GM20431 (cell line): ENCODE measurements at regions not wholly inside any gene's neighbourhood (a gene's known extent, or its start where the extent isn't known, plus 50 kb on each side); places are given as distances from the start of the nearest gene placed in this dataset.
"Not testable (repeated sequence)": the region's sequence is repeated elsewhere in the genome, so short reads cannot be mapped to it uniquely, and the experiment has no call there.

ENCODE experiments used
- in situ Hi-C: fragments of 300-500 bp; cut with MseI, MboI; formaldehyde crosslinking; loops from one replicate; pipeline ENCODE4 v1.15.0; 2020; ENCODE audit warnings: low sequenced_read_pairs; ENCODE audit not compliant: unreplicated experiment

GRCh38 chr2:71962911-71963694 lies 184.6 kb downstream of the CYP26B1 start:
- in situ Hi-C loops, result no loop called here

GRCh38 chr2:71962350-71962749 lies 185.3 kb downstream of the CYP26B1 start:
- in situ Hi-C loops, result no loop called here

- in situ Hi-C loops, result no loop called here
Observed at GRCh38 chr2:71961289-71962027, 186.2 kb downstream of the CYP26B1 start.

GRCh38 chr2:71959494-71959893 lies 188.2 kb downstream of the CYP26B1 start:
- in situ Hi-C loops, result no loop called here

GRCh38 chr2:71958426-71958825 lies 189.2 kb downstream of the CYP26B1 start:
- in situ Hi-C loops, result not testable (repeated sequence)

- in situ Hi-C loops, result no loop called here
Observed at GRCh38 chr2:71952572-71953188, 195.0 kb downstream of the CYP26B1 start.

GRCh38 chr2:71951718-71952404 lies 195.8 kb downstream of the CYP26B1 start:
- in situ Hi-C loops, result no loop called here

- in situ Hi-C loops, result no loop called here
Observed at GRCh38 chr2:71951083-71951468, 196.6 kb downstream of the CYP26B1 start.

- in situ Hi-C loops, result no loop called here
Observed at GRCh38 chr2:71950256-71951082, 197.2 kb downstream of the CYP26B1 start.

- in situ Hi-C loops, result loop anchor here (25.0 kb wide), 1 partner anchor 638 kb away; no protein-coding TSS in a partner anchor
Observed at GRCh38 chr2:71949537-71949798, 198.2 kb downstream of the CYP26B1 start.

- in situ Hi-C loops, result loop anchor here (25.0 kb wide), 1 partner anchor 638 kb away; no protein-coding TSS in a partner anchor
Observed at GRCh38 chr2:71948781-71949536, 198.7 kb downstream of the CYP26B1 start.

- in situ Hi-C loops, result loop anchor here (25.0 kb wide), 1 partner anchor 639 kb away; no protein-coding TSS in a partner anchor
Observed at GRCh38 chr2:71947809-71948208, 199.9 kb downstream of the CYP26B1 start.

- in situ Hi-C loops, result loop anchor here (25.0 kb wide), 1 partner anchor 642 kb away; no protein-coding TSS in a partner anchor
Observed at GRCh38 chr2:71945603-71945959, 202.1 kb downstream of the CYP26B1 start.

GRCh38 chr2:71944806-71945602 lies 202.7 kb downstream of the CYP26B1 start:
- in situ Hi-C loops, result loop anchor here (25.0 kb wide), 1 partner anchor 642 kb away; no protein-coding TSS in a partner anchor

GRCh38 chr2:71944183-71944550 lies 203.5 kb downstream of the CYP26B1 start:
- in situ Hi-C loops, result loop anchor here (25.0 kb wide), 1 partner anchor 643 kb away; no protein-coding TSS in a partner anchor

GRCh38 chr2:71943238-71944182 lies 204.2 kb downstream of the CYP26B1 start:
- in situ Hi-C loops, result loop anchor here (25.0 kb wide), 1 partner anchor 644 kb away; no protein-coding TSS in a partner anchor
